H1 (cell line): ENCODE measurements at regions not wholly inside any gene's neighbourhood (a gene's known extent, or its start where the extent isn't known, plus 50 kb on each side); places are given as distances from the start of the nearest gene placed in this dataset.

Experiments
- CHD2 ChIP-seq: IDR thresholded peaks from 2 replicates; pipeline ENCODE4 v1.6.1; 2012; ENCODE audit warnings: low read length, improper control_type of control experiment
- CTBP2 ChIP-seq: IDR thresholded peaks from 2 replicates; pipeline ENCODE4 v1.7.0; 2011; ENCODE audit warnings: borderline replicate concordance, mild to moderate bottlenecking, moderate library complexity, mixed read lengths, low read length; ENCODE audit not compliant: insufficient read depth, insufficient read length
- EZH2 ChIP-seq: fragments of 200-600 bp; sonication (generic); IDR thresholded peaks from 2 replicates; pipeline ENCODE4 v1.7.1; 2012; ENCODE audit warnings: low read depth, mild to moderate bottlenecking, moderate library complexity, low read length, inconsistent platforms; ENCODE audit not compliant: severe bottlenecking
- GTF2F1 ChIP-seq: IDR thresholded peaks from 2 replicates; pipeline ENCODE4 v1.6.1; 2012; ENCODE audit warnings: low read depth, low read length, improper control_type of control experiment, borderline replicate concordance
- KDM5A ChIP-seq: fragments of 200-600 bp; IDR thresholded peaks from 2 replicates; pipeline ENCODE4 v1.7.1; 2012; ENCODE audit warnings: mild to moderate bottlenecking, low read length, inconsistent platforms, mixed read lengths
- TCF12 ChIP-seq: IDR thresholded peaks from 2 replicates; pipeline ENCODE4 v1.6.1; 2011; ENCODE audit warnings: low read depth, mild to moderate bottlenecking, low read length

DNA sequence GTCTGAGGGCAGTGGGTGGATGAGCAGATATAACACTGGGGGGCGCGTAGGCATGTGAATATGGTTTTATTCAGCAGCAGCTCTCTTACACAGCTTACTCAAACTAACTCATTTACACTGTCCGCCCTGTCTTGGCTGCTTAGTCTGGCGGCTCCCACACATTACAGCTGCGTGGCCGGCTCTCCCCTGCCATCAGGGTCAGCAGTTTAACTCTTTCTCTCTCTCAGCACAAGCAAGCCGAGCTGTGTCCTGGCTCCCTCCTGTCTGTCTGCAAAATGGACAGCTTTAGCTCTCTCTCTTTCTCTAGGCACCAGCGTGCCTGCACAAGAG is 1310.1 kb upstream of the RAG2 start (continued):
- TF ChIP-seq TCF12 (no peak), KDM5A (no peak), CTBP2 (no peak), GTF2F1 (no peak), EZH2 (no peak), CHD2 (no peak)
- TF ChIP-seq, all 59 proteins: peak for 0
